Activated gamma-delta T cell treated with Interleukin-2 at 50 U/mL for 16 hours (primary cell): ENCODE measurements at regions not wholly inside any gene's neighbourhood (a gene's known extent, or its start where the extent isn't known, plus 50 kb on each side); places are given as distances from the start of the nearest gene placed in this dataset.

Experiments used
- DNase-seq: peaks from one replicate; pipeline ENCODE4 v3.0.0-alpha.2; 2020

- DNase-seq = no peak
Observed at GRCh38 chr20:1707588-1708449, 50.2 kb upstream of the SIRPG start.
